Endothelial cell of umbilical vein (primary cell): ENCODE measurements at regions not wholly inside any gene's neighbourhood (a gene's known extent, or its start where the extent isn't known, plus 50 kb on each side); places are given as distances from the start of the nearest gene placed in this dataset.

Source experiments
- BruUV-seq: library from RNA; stranded (reverse); fragments of 400-500 nt; replicated peaks from 2 replicates; lab custom pipeline; 2021; lab: Mats Ljungman, UMichigan
- CTCF ChIA-PET: fragments of 300-600, 350-600 bp; sonication (Branson Sonifier 250); formaldehyde crosslinking; loops from one replicate; lab custom pipeline; 2021; ENCODE audit warnings: antibody characterized with exemption, inconsistent platforms; lab: Charles Lee
- POLR2A ChIA-PET: fragments of 300-600, 350-600 bp; sonication (Branson Sonifier 250); formaldehyde crosslinking; loops from one replicate; lab custom pipeline; 2021; ENCODE audit warnings: antibody characterized with exemption, inconsistent platforms; lab: Charles Lee
- DNase-seq: peaks from one replicate; pipeline ENCODE4 v3.0.0-alpha.2; 2011; ENCODE audit warnings: low read depth, low spot score
- FAIRE-seq: peaks from 2 replicates; lab custom pipeline; 2011; peaks lifted over from hg19 to GRCh38; lab: Jason Lieb, UNC
- H2AFZ ChIP-seq: 2 replicates; pipeline ENCODE4 v1.6.0; 2012; ENCODE audit warnings: low read depth, low read length, control low read depth, inconsistent platforms
- H3K27ac ChIP-seq: 2 replicates; pipeline ENCODE4 v1.5.1; 2011; ENCODE audit warnings: low read depth, mild to moderate bottlenecking, control low read depth, low read length, moderate library complexity; ENCODE audit not compliant: insufficient read depth
- H3K27me3 ChIP-seq, 2 experiments: 2 replicates each; pipeline versions ENCODE4 v1.6.0 to v1.6.1; 2011; ENCODE audit warnings: low read length in 2 of 2, mixed read lengths in 1 of 2; ENCODE audit not compliant: control insufficient read depth in 2 of 2, insufficient read depth in 2 of 2
- H3K36me3 ChIP-seq, 2 experiments: 2 replicates in 1 of 2; 3 replicates in 1 of 2; pipeline ENCODE4 v1.5.1; 2011; ENCODE audit warnings: low read length in 2 of 2, mild to moderate bottlenecking in 1 of 2, moderate library complexity in 1 of 2; ENCODE audit not compliant: control insufficient read depth in 2 of 2, insufficient read depth in 2 of 2; ENCODE audit errors: extremely low read depth in 1 of 2
- H3K4me1 ChIP-seq: 3 replicates; pipeline ENCODE4 v1.5.1; 2011; ENCODE audit warnings: mild to moderate bottlenecking, low read length; ENCODE audit not compliant: control insufficient read depth, insufficient read depth; ENCODE audit errors: extremely low read depth
- H3K4me2 ChIP-seq: 2 replicates; pipeline ENCODE4 v1.6.1; 2011; ENCODE audit warnings: low read length, control low read depth, mixed read lengths; ENCODE audit not compliant: insufficient read depth
- H3K4me3 ChIP-seq, 3 experiments: fragments of 200-600 bp in 1 of 3; sonication (generic), shearing (Covaris generic) in 1 of 3; replicated peaks in 1 of 3; 2 replicates each; pipeline ENCODE4 v1.5.1; 2011 to 2016; ENCODE audit warnings: control low read depth in 3 of 3, low read length in 3 of 3, mild to moderate bottlenecking in 2 of 3, inconsistent platforms in 1 of 3, low read depth in 1 of 3, moderate library complexity in 1 of 3; ENCODE audit not compliant: insufficient read depth in 1 of 3
- H3K79me2 ChIP-seq: 2 replicates; pipeline ENCODE4 v1.6.0; 2012; ENCODE audit warnings: low read length, inconsistent platforms; ENCODE audit not compliant: control insufficient read depth, insufficient read depth
- H3K9ac ChIP-seq: replicated peaks from 2 replicates; pipeline ENCODE3; 2011; ENCODE audit warnings: low read length, control low read depth; ENCODE audit not compliant: insufficient read depth; ENCODE audit errors: extremely low read depth
- H3K9me1 ChIP-seq: replicated peaks from 3 replicates; pipeline ENCODE4 v1.6.0; 2011; ENCODE audit warnings: mild to moderate bottlenecking, low read length; ENCODE audit not compliant: control insufficient read depth, insufficient read depth; ENCODE audit errors: extremely low read depth
- H3K9me3 ChIP-seq: replicated peaks from 2 replicates; pipeline ENCODE4 v1.5.1; 2012; ENCODE audit warnings: low read length, inconsistent platforms; ENCODE audit not compliant: control insufficient read depth, insufficient read depth
- H4K20me1 ChIP-seq: replicated peaks from 2 replicates; pipeline ENCODE3; 2011; ENCODE audit warnings: mild to moderate bottlenecking, low read length; ENCODE audit not compliant: control insufficient read depth, insufficient read depth; ENCODE audit errors: extremely low read depth
- EZH2 ChIP-seq: IDR thresholded peaks from 2 replicates; pipeline ENCODE4 v1.6.1; 2012; ENCODE audit warnings: borderline replicate concordance, low read depth, mild to moderate bottlenecking, moderate library complexity, low read length, inconsistent platforms; ENCODE audit not compliant: severe bottlenecking
- FOS ChIP-seq: IDR thresholded peaks from 2 replicates; pipeline ENCODE4 v1.6.1; 2011; ENCODE audit warnings: mild to moderate bottlenecking, low read length, moderate library complexity, borderline replicate concordance; ENCODE audit not compliant: insufficient read depth
- GATA2 ChIP-seq: IDR thresholded peaks from 2 replicates; pipeline ENCODE4 v1.7.0; 2011; ENCODE audit warnings: low read depth, mild to moderate bottlenecking, moderate library complexity, mixed read lengths, low read length; ENCODE audit not compliant: insufficient read length, insufficient read depth
- JUN ChIP-seq: IDR thresholded peaks from 2 replicates; pipeline ENCODE4 v1.6.1; 2011; ENCODE audit warnings: borderline replicate concordance, low read depth; ENCODE audit not compliant: insufficient read length, insufficient read depth
- MYC ChIP-seq: IDR thresholded peaks from one replicate; pipeline ENCODE4 v1.6.1; 2011; ENCODE audit warnings: mild to moderate bottlenecking, low read depth, low read length
- POLR2A ChIP-seq: IDR thresholded peaks from 2 replicates; pipeline ENCODE4 v1.6.1; 2012; ENCODE audit warnings: low read depth, mild to moderate bottlenecking, control low read depth, low read length
- POLR2AphosphoS5 ChIP-seq: IDR thresholded peaks from 2 replicates; pipeline ENCODE4 v1.6.1; 2012; ENCODE audit warnings: low read depth, mild to moderate bottlenecking, control low read depth, low read length, moderate library complexity; ENCODE audit not compliant: insufficient read depth
- dilution Hi-C: fragments of 300-500 bp; cut with MboI; formaldehyde crosslinking; loops from one replicate; pipeline ENCODE4 v1.15.0; 2019; ENCODE audit warnings: low sequenced_read_pairs; ENCODE audit not compliant: extremely low pct_ligation_motif_present
- intact Hi-C: fragments of 100-400 bp; cut with micrococcal nuclease; formaldehyde crosslinking; loops from one replicate; pipeline ENCODE4 v1.10.0; 2022
- TF ChIP-seq, protein P1 (sequence below): IDR thresholded peaks from 2 replicates; pipeline ENCODE4 v1.6.1; 2011; ENCODE audit not compliant: insufficient read depth, insufficient read length
- TF ChIP-seq, protein P2 (sequence below), 2 donors: IDR thresholded peaks; 1 replicate in 1 of 2; 2 replicates in 1 of 2; pipeline ENCODE4 v1.5.1; 2011; ENCODE audit warnings: low read length in 2 of 2, mild to moderate bottlenecking in 2 of 2, moderate library complexity in 2 of 2, control low read depth in 1 of 2, inconsistent platforms in 1 of 2, low read depth in 1 of 2; ENCODE audit not compliant: insufficient read depth in 1 of 2; ENCODE audit errors: extremely low read depth in 1 of 2

DNA sequence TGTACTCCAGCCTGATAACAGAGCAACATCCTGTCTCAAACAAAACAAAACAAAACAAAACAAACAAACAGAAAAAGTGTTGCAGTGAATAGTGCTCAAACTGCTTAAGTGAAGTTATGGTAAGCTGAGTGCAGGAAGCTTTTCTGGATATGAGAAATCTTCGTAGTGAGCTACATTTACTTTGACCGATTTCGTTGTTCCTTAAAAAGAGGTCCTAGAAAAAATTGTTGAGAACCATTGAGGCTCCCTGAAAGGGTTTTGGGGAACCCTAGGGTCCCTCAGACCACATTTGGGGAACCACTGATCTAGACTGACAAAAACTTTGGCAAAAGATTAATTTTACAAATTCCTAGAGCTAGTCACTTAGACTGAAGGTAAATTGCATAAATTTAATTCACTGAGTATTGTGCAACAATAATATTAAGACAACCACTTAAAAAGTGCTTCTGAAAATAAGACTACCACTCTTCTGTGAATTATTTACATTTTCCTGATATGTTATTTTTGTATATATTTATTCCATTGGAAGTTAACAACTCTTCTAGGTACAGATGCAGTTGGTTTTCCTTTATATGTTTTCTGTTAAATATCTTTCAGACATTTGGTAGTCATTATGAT, 149.6 kb downstream of the FHIP1A start:
- no peaks in the 10 kb centered on the region for H3K9me1 ChIP-seq
- intact Hi-C loops = no loop called here
- BruUV-seq = no TSS peak
- H3K36me3 ChIP-seq = no peaks in the 10 kb centered on the region
- dilution Hi-C loops = no loop called here
- H4K20me1 ChIP-seq = no peaks in the 10 kb centered on the region
- no peaks in the 10 kb centered on the region for H3K4me1 ChIP-seq
- H3K4me2 ChIP-seq = no peak overlapping the region
- H3K4me3 ChIP-seq = no peak overlapping the region
- ChIA-PET POLR2A (no interaction called here), CTCF (interaction anchor here (1.0 to 2.1 kb wide), 3 partner anchors 9 to 69 kb away, joined by 3 to 9 read pairs (median 4); no protein-coding TSS in a partner anchor)
- H3K79me2 ChIP-seq = no peaks in the 10 kb centered on the region
- no peak for DNase-seq
- no peak overlapping the region for H3K9ac ChIP-seq
- no peak overlapping the region for H3K27ac ChIP-seq
- TF ChIP-seq JUN = no peak
- TF ChIP-seq POLR2AphosphoS5 = no peak
- TF ChIP-seq, protein P1, sequence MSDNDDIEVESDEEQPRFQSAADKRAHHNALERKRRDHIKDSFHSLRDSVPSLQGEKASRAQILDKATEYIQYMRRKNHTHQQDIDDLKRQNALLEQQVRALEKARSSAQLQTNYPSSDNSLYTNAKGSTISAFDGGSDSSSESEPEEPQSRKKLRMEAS = no peak
- no peak for TF ChIP-seq FOS
- no peak for TF ChIP-seq GATA2
- H2AFZ ChIP-seq = no peak overlapping the region
- H3K9me3 ChIP-seq = no peaks in the 10 kb centered on the region
- peaks cover 4 to 27% of the 10 kb centered on the region in 2 experiments for H3K27me3 ChIP-seq
- no peak for FAIRE-seq

DNA sequence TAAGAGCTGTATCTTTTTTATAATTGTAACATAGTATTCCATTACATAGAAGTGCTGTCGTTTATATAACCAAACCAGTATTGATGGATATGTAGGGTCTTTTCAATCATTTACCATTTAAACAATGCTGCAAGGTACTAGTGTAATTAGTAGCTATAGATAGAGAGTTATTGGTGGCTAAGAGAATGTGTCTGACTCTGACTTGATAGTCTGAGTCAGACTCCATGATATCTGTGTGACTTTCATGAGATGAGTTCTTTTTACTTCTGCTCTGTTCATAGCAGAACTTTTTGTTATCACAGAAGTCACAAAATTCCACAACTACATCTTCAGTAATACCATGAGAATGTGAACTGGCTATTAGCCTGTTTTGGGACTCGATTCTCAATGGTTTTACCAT, 150.6 kb downstream of the FHIP1A start:
- H3K36me3 ChIP-seq = no peaks in the 10 kb centered on the region
- H3K9me1 ChIP-seq = no peaks in the 10 kb centered on the region
- ChIA-PET POLR2A (no interaction called here), CTCF (interaction anchor here (2.1 kb wide), 1 partner anchor 45 kb away, joined by 9 read pairs; no protein-coding TSS in a partner anchor)
- no peak overlapping the region for H3K9ac ChIP-seq
- no peak overlapping the region for H3K4me2 ChIP-seq
- TF ChIP-seq POLR2AphosphoS5 = no peak
- no peak for TF ChIP-seq MYC
- no peak for TF ChIP-seq FOS
- TF ChIP-seq GATA2 = no peak
- TF ChIP-seq EZH2 = no peak
- TF ChIP-seq, protein P2, sequence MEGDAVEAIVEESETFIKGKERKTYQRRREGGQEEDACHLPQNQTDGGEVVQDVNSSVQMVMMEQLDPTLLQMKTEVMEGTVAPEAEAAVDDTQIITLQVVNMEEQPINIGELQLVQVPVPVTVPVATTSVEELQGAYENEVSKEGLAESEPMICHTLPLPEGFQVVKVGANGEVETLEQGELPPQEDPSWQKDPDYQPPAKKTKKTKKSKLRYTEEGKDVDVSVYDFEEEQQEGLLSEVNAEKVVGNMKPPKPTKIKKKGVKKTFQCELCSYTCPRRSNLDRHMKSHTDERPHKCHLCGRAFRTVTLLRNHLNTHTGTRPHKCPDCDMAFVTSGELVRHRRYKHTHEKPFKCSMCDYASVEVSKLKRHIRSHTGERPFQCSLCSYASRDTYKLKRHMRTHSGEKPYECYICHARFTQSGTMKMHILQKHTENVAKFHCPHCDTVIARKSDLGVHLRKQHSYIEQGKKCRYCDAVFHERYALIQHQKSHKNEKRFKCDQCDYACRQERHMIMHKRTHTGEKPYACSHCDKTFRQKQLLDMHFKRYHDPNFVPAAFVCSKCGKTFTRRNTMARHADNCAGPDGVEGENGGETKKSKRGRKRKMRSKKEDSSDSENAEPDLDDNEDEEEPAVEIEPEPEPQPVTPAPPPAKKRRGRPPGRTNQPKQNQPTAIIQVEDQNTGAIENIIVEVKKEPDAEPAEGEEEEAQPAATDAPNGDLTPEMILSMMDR (IDR thresholded peaks at IDR 0.05; ENCODE audit: extremely low read depth in 1 of 2, insufficient read depth in 1 of 2, low read depth in 1 of 2, low read length in 2 of 2) = no peak
- TF ChIP-seq POLR2A = no peak
- TF ChIP-seq JUN = no peak
- TF ChIP-seq, protein P1 = no peak
- no peaks in the 10 kb centered on the region for H3K9me3 ChIP-seq
- intact Hi-C loops (no loop called here), dilution Hi-C loops (no loop called here)
- no TSS peak for BruUV-seq
- DNase-seq = no peak
- H2AFZ ChIP-seq = no peak overlapping the region
- no peak for FAIRE-seq
- H3K79me2 ChIP-seq = no peaks in the 10 kb centered on the region
- H3K4me1 ChIP-seq = no peaks in the 10 kb centered on the region
- H3K27me3 ChIP-seq = peaks cover 8 to 27% of the 10 kb centered on the region in 2 experiments
- H3K27ac ChIP-seq = no peak overlapping the region
- H4K20me1 ChIP-seq = no peaks in the 10 kb centered on the region
- no peak overlapping the region for H3K4me3 ChIP-seq
